VCaP (cell line): ENCODE measurements at regions not wholly inside any gene's neighbourhood (a gene's known extent, or its start where the extent isn't known, plus 50 kb on each side); places are given as distances from the start of the nearest gene placed in this dataset.

ENCODE experiments used
- H3K27ac ChIP-seq: fragments of 450-650 bp; 2 replicates; pipeline ENCODE4 v1.5.1; 2017
- CTCF ChIP-seq: fragments of 450-650 bp; conservative IDR thresholded peaks from 2 replicates; pipeline ENCODE4 v1.5.1; 2017; ENCODE audit warnings: mild to moderate bottlenecking, moderate library complexity

GRCh38 chr5:143880178-143880577, 68.2 kb downstream of the HMHB1 start:
- no peak for TF ChIP-seq CTCF
- no peak overlapping the region for H3K27ac ChIP-seq

- no peak overlapping the region for H3K27ac ChIP-seq
- no peak for TF ChIP-seq CTCF
These were observed 70.6 kb downstream of the HMHB1 start for GRCh38 chr5:143882520-143882919.

GRCh38 chr5:143886096-143886495, 74.1 kb downstream of the HMHB1 start:
- H3K27ac ChIP-seq: no peak overlapping the region
- no peak for TF ChIP-seq CTCF

- no peak overlapping the region for H3K27ac ChIP-seq
- TF ChIP-seq CTCF: no peak
These were observed 75.0 kb downstream of the HMHB1 start for GRCh38 chr5:143886651-143887638.

- TF ChIP-seq CTCF: no peak
- no peak overlapping the region for H3K27ac ChIP-seq
These were observed 76.1 kb downstream of the HMHB1 start for GRCh38 chr5:143887903-143888665.

- H3K27ac ChIP-seq: no peak overlapping the region
- no peak for TF ChIP-seq CTCF
These were observed 77.0 kb downstream of the HMHB1 start for GRCh38 chr5:143888912-143889311.

- TF ChIP-seq CTCF: no peak
- H3K27ac ChIP-seq: no peak overlapping the region
These were observed 78.0 kb downstream of the HMHB1 start for GRCh38 chr5:143889986-143890385.
